ENCODE measurements at regions not wholly inside any gene's neighbourhood (a gene's known extent, or its start where the extent isn't known, plus 50 kb on each side); places are given as distances from the start of the nearest gene placed in this dataset.

GRCh38 chr10:63825111-63825510, 303.9 kb downstream of the REEP3 start:
- Mint-ChIP-seq H3K4me3 (no peak overlapping the region), H3K27ac (no peak overlapping the region), H3K36me3 (ENCODE audit: low read depth) (no peaks in the 10 kb centered on the region), H3K27me3 (ENCODE audit: insufficient read depth, low read depth, poor library complexity) (no peaks in the 10 kb centered on the region), H3K4me1 (peaks cover 11% of the 10 kb centered on the region), H3K9me3 (no peaks in the 10 kb centered on the region)
- Histone ChIP-seq H3F3A (replicated peaks; ENCODE audit: low read depth) (no peaks in the 10 kb centered on the region), H3K27ac (ENCODE audit: low read depth) (no peak overlapping the region), H3K36me3 (ENCODE audit: insufficient read depth) (no peaks in the 10 kb centered on the region; the same call in 1 of the 2 replicates), H4K20me1 (replicated peaks; ENCODE audit: insufficient read depth) (no peaks in the 10 kb centered on the region), H3K4me3 (no peak overlapping the region), H3K9me2 (ENCODE audit: insufficient read depth) (peaks cover 8% of the 10 kb centered on the region; the same call in 1 of the 2 replicates), H3K79me2 (replicated peaks; ENCODE audit: insufficient read depth) (no peaks in the 10 kb centered on the region), H3K4me1 (ENCODE audit: insufficient read depth) (peaks cover 12% of the 10 kb centered on the region), H3K27me3 (ENCODE audit: insufficient read depth) (no peaks in the 10 kb centered on the region), H3K4me2 (no peak overlapping the region), H2AFZ (no peak overlapping the region)
- ATAC-seq (no peak), DNase-seq (ENCODE audit: low spot score) (no peak)
- TF ChIP-seq STAT1 (IDR thresholded peaks at IDR 0.05; ENCODE audit: unreplicated experiment) (no peak), ETS1 (IDR thresholded peaks at IDR 0.05) (no peak)

- no peaks in the 10 kb centered on the region for H3K36me3 Mint-ChIP-seq (ENCODE audit: low read depth)
- Histone ChIP-seq H3F3A (replicated peaks; ENCODE audit: low read depth) (no peaks in the 10 kb centered on the region), H3K4me2 (no peak overlapping the region), H3K27ac (ENCODE audit: low read depth) (no peak overlapping the region), H3K4me1 (ENCODE audit: insufficient read depth) (peaks cover 12% of the 10 kb centered on the region), H3K27me3 (ENCODE audit: insufficient read depth) (no peaks in the 10 kb centered on the region), H2AFZ (no peak overlapping the region), H3K4me3 (no peak overlapping the region), H3K36me3 (ENCODE audit: insufficient read depth) (no peaks in the 10 kb centered on the region; the same call in 1 of the 2 replicates), H3K79me2 (replicated peaks; ENCODE audit: insufficient read depth) (no peaks in the 10 kb centered on the region), H4K20me1 (replicated peaks; ENCODE audit: insufficient read depth) (no peaks in the 10 kb centered on the region), H3K9me2 (ENCODE audit: insufficient read depth) (peaks cover 8% of the 10 kb centered on the region; the same call in 1 of the 2 replicates)
- H3K4me1 Mint-ChIP-seq = peaks cover 12% of the 10 kb centered on the region
- H3K27ac Mint-ChIP-seq = no peak overlapping the region
- DNase-seq (ENCODE audit: low spot score) (no peak), ATAC-seq (no peak)
- no peaks in the 10 kb centered on the region for H3K27me3 Mint-ChIP-seq (ENCODE audit: insufficient read depth, low read depth, poor library complexity)
- H3K4me3 Mint-ChIP-seq = no peak overlapping the region
- no peaks in the 10 kb centered on the region for H3K9me3 Mint-ChIP-seq
- no peak for TF ChIP-seq CREB1 (CRISPR knock-in tag; IDR thresholded peaks at IDR 0.05; ENCODE audit: low read depth)
- no peak for TF ChIP-seq CTCF (conservative IDR thresholded peaks at IDR 0.05; ENCODE audit: low read depth in 2 of 2)
- TF ChIP-seq ETS1 (IDR thresholded peaks at IDR 0.05) = no peak
- no peak for TF ChIP-seq NANOG (IDR thresholded peaks at IDR 0.05; ENCODE audit: borderline replicate concordance)
- no peak for TF ChIP-seq EZH2 (IDR thresholded peaks at IDR 0.05; ENCODE audit: low read depth, unreplicated experiment)
- TF ChIP-seq EZH2phosphoT487 (IDR thresholded peaks at IDR 0.05; ENCODE audit: unreplicated experiment) = no peak
- no peak for TF ChIP-seq ZNF331 (CRISPR knock-in tag; IDR thresholded peaks at IDR 0.05; ENCODE audit: low read depth)
- TF ChIP-seq REST (IDR thresholded peaks at IDR 0.05; ENCODE audit: unreplicated experiment) = no peak
- TF ChIP-seq ZNF114 (CRISPR knock-in tag; IDR thresholded peaks at IDR 0.05) = no peak
- TF ChIP-seq POLR2AphosphoS5 (IDR thresholded peaks at IDR 0.05; ENCODE audit: low read depth) = no peak
Observed at GRCh38 chr10:63825766-63826165, 304.6 kb downstream of the REEP3 start.
